HFFc6 (cell line): ENCODE measurements at regions not wholly inside any gene's neighbourhood (a gene's known extent, or its start where the extent isn't known, plus 50 kb on each side); places are given as distances from the start of the nearest gene placed in this dataset.

Experiments used
- DNase-seq: peaks from one replicate; pipeline ENCODE4 v3.0.0-alpha.2; 2018
- H3K27ac Mint-ChIP-seq: 2 replicates; pipeline ENCODE4 v1.8.0; 2020; ENCODE audit warnings: mild to moderate bottlenecking, mixed read lengths
- H3K27me3 Mint-ChIP-seq: 2 replicates; pipeline ENCODE4 v1.8.0; 2021; ENCODE audit warnings: mild to moderate bottlenecking, moderate library complexity, mixed read lengths; ENCODE audit not compliant: insufficient read depth
- H3K36me3 Mint-ChIP-seq: 2 replicates; pipeline ENCODE4 v1.8.0; 2021; ENCODE audit warnings: low read depth, mixed read lengths
- H3K4me1 Mint-ChIP-seq: 2 replicates; pipeline ENCODE4 v1.8.0; 2020; ENCODE audit warnings: low read depth, mixed read lengths
- H3K4me3 Mint-ChIP-seq: 2 replicates; pipeline ENCODE4 v1.8.0; 2020; ENCODE audit warnings: mild to moderate bottlenecking, moderate library complexity, mixed read lengths
- H3K9me3 Mint-ChIP-seq: 2 replicates; pipeline ENCODE4 v1.8.0; 2020; ENCODE audit warnings: mild to moderate bottlenecking, mixed read lengths
- TF ChIP-seq, protein P1 (sequence below): fragments of 200-600 bp; sonication (generic); IDR thresholded peaks from 2 replicates; pipeline ENCODE4 v1.5.0; 2021; ENCODE audit warnings: antibody characterized with exemption, mild to moderate bottlenecking

DNA sequence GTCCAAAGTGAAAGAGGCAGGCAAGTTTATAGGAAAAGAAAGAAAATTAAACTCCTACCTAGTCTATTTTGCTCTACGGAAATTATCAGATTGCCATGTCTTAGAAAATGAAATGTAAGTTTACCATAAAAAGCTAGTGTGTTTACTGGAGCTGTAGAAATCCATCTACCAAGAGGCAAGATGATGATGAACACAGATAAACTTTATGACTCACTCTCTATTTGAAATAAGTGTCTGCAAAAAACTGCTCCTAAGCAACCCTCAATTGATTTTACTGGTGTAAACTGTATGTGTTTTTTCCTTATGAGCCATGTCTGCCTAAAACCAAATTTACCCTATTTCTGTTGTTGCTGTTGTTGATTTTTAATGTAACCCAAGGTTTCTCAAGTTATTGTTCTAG, 73.8 kb upstream of the TMEM106B start:
- H3K27me3 Mint-ChIP-seq, result no peaks in the 10 kb centered on the region
- no peaks in the 10 kb centered on the region for H3K36me3 Mint-ChIP-seq
- no peak overlapping the region for H3K27ac Mint-ChIP-seq
- TF ChIP-seq, protein P1, sequence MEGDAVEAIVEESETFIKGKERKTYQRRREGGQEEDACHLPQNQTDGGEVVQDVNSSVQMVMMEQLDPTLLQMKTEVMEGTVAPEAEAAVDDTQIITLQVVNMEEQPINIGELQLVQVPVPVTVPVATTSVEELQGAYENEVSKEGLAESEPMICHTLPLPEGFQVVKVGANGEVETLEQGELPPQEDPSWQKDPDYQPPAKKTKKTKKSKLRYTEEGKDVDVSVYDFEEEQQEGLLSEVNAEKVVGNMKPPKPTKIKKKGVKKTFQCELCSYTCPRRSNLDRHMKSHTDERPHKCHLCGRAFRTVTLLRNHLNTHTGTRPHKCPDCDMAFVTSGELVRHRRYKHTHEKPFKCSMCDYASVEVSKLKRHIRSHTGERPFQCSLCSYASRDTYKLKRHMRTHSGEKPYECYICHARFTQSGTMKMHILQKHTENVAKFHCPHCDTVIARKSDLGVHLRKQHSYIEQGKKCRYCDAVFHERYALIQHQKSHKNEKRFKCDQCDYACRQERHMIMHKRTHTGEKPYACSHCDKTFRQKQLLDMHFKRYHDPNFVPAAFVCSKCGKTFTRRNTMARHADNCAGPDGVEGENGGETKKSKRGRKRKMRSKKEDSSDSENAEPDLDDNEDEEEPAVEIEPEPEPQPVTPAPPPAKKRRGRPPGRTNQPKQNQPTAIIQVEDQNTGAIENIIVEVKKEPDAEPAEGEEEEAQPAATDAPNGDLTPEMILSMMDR, result no peak
- DNase-seq, result no peak
- peaks cover 30% of the 10 kb centered on the region for H3K9me3 Mint-ChIP-seq
- H3K4me3 Mint-ChIP-seq, result no peak overlapping the region
- H3K4me1 Mint-ChIP-seq, result no peaks in the 10 kb centered on the region

DNA sequence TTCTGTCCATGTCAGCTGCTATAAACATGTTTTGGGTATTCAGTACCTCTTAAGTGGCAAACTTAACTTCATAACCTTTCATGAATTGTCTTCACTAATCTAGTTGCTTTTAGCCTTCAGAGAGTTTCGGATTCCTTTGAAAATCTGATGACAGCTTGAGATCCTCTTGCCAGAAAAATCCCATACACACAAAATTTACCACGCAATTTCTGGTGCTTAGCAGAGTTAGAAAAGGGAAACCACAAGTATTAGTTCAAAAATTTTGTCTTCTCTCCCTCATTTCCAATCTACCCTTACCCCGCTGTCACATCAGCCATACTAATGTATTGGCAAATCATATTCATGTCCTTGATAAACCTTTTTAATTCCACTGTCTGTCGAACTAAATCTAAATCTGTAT, 72.7 kb upstream of the TMEM106B start:
- TF ChIP-seq, protein P1, result no peak
- Mint-ChIP-seq H3K27me3 (no peaks in the 10 kb centered on the region), H3K9me3 (peaks cover 29% of the 10 kb centered on the region), H3K4me3 (no peak overlapping the region), H3K4me1 (no peaks in the 10 kb centered on the region), H3K27ac (no peak overlapping the region), H3K36me3 (no peaks in the 10 kb centered on the region)
- DNase-seq, result no peak

DNA sequence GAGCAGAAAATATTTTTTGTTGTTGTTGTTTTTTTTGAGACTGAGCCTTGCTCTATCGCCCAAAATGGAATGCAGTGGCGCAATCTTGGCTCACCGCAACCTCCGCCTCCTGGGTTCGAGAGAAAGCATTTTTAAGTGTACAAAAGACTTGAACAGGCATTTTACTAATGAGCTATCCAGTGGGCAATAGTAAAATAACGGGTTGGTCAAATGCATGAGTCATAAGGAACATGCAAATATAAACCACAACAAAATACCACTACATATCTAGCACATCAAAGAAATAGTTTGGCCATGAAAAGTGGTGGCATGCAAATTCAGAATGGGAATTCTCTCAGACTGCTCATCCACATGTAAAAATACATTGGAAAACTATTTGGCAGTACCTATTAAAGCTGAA, 71.7 kb upstream of the TMEM106B start:
- TF ChIP-seq, protein P1, result no peak
- Mint-ChIP-seq H3K9me3 (peaks cover 26% of the 10 kb centered on the region), H3K27me3 (no peaks in the 10 kb centered on the region)

DNA sequence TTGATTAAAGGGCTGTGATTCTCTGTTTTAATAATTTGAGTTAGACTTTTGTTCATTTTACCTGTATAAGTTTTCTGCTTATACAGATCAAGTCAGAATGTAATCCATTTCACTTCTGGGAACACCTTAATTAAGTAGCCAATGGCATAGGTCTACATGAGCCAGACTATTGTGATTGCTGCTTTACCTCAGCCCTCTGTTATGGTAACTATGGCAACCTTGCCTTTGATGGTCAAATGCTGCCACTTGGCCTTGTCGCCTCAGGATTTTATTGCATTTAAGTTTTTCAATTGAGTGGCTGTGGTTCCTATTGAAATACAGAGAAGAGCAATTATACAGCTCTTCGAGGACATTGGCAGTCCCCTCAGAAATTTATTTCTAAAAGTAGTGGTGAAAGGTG, 64.3 kb upstream of the TMEM106B start:
- peaks cover 5% of the 10 kb centered on the region for H3K9me3 Mint-ChIP-seq
- H3K4me1 Mint-ChIP-seq, result no peaks in the 10 kb centered on the region
- TF ChIP-seq, protein P1, result no peak
- DNase-seq, result no peak
- H3K27ac Mint-ChIP-seq, result no peak overlapping the region
- no peaks in the 10 kb centered on the region for H3K36me3 Mint-ChIP-seq
- no peak overlapping the region for H3K4me3 Mint-ChIP-seq
- H3K27me3 Mint-ChIP-seq, result no peaks in the 10 kb centered on the region

More for the DNA sequence above, 71.7 kb upstream of the TMEM106B start:
- no peak overlapping the region for H3K27ac Mint-ChIP-seq
- no peaks in the 10 kb centered on the region for H3K4me1 Mint-ChIP-seq
- no peak overlapping the region for H3K4me3 Mint-ChIP-seq
- H3K36me3 Mint-ChIP-seq, result no peaks in the 10 kb centered on the region
- DNase-seq, result no peak

DNA sequence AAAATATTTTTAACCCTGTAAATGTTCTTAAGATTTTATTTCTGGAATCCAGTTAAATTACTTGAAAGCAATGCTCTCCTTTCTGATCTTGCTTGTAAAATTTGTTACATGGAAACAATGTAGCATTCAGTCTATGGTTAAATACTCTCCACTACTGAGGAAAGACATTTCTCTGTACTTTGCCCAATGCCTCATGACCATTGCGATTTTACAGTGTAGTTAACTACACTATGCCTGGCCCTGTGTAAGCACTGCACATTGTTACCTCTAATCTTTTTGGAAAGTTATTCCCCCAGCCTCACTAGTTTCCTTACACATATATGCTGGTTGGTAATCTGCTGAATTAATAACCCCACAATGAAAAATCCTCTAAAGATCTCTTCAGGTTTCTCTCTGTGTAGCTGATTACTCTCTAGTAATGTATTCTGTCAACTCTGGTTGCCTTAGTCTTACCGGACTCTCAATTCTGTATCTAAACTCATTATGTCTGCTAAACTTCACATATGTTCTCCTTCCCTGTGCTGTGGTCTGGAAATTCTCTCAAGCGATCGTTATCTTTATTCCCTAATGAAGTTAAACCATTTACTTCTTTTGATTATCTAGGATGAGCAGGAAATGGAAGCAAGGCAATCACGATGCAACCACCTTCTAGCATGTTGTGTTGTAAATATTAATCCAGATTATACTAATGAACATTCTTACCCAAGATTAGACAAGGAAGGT, 58.7 kb upstream of the TMEM106B start:
- no peaks in the 10 kb centered on the region for H3K27me3 Mint-ChIP-seq
- DNase-seq, result no peak
- TF ChIP-seq, protein P1, result no peak
- H3K9me3 Mint-ChIP-seq, result peaks cover 12% of the 10 kb centered on the region
- H3K36me3 Mint-ChIP-seq, result no peaks in the 10 kb centered on the region
- no peak overlapping the region for H3K27ac Mint-ChIP-seq
- H3K4me1 Mint-ChIP-seq, result no peaks in the 10 kb centered on the region
- H3K4me3 Mint-ChIP-seq, result no peak overlapping the region
